GM23248 (cell line): ENCODE measurements at regions not wholly inside any gene's neighbourhood (a gene's known extent, or its start where the extent isn't known, plus 50 kb on each side); places are given as distances from the start of the nearest gene placed in this dataset.

Experiments
- EZH2 ChIP-seq: fragments of 200-600 bp; sonication (generic); IDR thresholded peaks from 2 replicates; pipeline ENCODE4 v1.6.1; 2018; ENCODE audit warnings: antibody characterized with exemption, mild to moderate bottlenecking; ENCODE audit not compliant: insufficient read depth, poor library complexity, severe bottlenecking
- EZH2phosphoT487 ChIP-seq: fragments of 200-600 bp; sonication (generic); IDR thresholded peaks from 2 replicates; pipeline ENCODE4 v1.6.1; 2018; ENCODE audit warnings: antibody characterized with exemption, moderate library complexity, mild to moderate bottlenecking, low read depth; ENCODE audit not compliant: insufficient read depth

DNA sequence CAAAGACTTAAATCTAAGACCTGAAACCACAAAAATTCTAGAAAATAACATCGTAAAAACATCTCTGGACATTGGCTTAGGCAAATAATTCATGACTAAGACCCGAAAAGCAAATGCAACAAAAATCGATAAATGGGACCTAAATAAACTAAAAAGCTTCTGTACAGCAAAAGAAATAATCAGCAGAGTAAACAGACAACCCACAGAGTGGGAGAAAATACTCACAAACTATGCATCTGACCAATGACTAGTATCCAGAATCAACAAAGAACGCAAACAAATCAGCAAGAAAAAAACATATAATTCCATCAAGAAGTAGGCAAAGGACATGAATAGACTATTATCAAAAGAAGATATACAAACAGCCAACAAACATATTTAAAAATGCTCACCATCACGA lies 749.4 kb downstream of the PLOD2 start:
- no peak for TF ChIP-seq EZH2phosphoT487
- no peak for TF ChIP-seq EZH2
